ENCODE measurements at regions not wholly inside any gene's neighbourhood (a gene's known extent, or its start where the extent isn't known, plus 50 kb on each side); places are given as distances from the start of the nearest gene placed in this dataset.
"Not testable (repeated sequence)": the region's sequence is repeated elsewhere in the genome, so short reads cannot be mapped to it uniquely, and the experiment has no call there.

DNA sequence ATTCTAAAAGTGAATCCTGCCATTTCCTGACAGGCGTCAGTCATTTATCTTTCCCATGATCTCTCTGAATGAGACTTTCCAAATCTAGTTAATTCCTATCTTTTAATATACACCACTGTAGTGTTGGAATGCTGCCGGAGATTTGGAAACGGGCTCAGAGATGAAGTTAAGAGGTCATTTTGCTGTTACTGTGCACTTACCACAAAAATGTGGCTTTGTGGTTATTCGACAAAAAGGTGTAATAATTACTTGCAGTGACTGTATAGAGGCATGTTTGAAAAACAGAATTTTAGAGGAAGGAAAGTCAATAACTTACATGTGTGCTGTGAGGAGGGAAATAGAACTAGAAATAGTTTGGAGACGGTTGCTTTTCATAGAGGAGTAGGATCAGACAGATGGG lies 460.2 kb upstream of the BTBD3 start:
- intact Hi-C loops (cut with DNase I) = no loop called here
- no peak for DNase-seq (ENCODE audit: low spot score)

DNA sequence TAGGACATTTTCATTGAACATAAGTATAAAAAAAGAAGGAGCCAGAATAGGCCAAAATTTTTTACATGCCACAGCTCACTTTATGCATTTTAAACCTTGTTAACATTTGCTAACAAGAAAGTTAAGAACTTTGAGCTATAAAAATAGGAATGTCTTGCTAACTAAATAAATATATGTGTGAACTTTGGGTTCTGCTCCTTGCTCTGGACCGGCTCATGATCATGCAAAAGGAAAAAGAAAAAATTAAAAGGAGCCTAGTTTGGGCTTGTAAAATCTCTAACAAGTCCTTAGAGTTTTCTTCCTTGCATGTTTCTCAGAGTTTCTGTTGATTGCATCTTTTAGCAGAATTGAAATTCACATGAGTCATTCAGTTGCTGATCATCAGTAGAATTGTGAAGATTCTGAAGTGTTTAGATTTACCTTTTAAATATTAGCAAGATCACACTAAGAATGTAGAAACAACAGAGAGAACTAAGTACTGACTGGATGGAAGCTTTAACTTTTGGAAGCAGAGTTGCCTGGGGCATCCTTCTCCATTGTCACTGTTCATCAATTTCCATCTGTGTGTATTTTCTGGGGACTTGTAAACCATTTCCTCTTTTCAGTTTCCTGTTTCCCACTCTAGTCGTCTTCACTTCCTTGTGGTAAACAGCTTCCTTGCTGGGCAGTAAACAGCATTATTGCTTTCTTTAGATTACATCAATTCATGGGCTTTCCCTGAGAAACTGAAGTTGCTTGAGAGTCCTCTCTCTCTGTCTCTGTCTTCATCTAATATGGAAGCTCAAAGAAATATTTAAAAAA lies 458.4 kb upstream of the BTBD3 start:
- intact Hi-C loops (cut with DNase I) = no loop called here
- DNase-seq (ENCODE audit: low spot score) = no peak

DNA sequence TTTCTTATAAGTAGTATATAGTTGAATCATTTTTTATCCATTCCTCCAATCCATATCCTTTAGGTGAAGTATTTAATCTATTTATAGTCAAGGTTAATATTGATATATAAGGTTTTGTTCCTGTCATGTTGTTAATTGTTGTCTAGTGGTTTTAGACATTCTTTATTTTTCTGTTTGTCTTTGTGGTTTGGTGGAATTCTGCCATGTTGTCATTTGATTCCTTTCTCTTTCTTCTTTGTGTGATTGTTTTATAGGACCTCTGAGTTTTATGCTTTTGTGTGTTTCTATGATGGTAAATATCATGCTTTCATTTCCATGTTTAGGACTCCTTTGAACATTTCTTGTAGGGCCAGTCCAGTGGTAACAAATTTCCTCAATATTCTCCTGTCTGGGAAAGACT lies 450.3 kb upstream of the BTBD3 start:
- no peak for DNase-seq (ENCODE audit: low spot score)
- intact Hi-C loops (cut with DNase I) = no loop called here

DNA sequence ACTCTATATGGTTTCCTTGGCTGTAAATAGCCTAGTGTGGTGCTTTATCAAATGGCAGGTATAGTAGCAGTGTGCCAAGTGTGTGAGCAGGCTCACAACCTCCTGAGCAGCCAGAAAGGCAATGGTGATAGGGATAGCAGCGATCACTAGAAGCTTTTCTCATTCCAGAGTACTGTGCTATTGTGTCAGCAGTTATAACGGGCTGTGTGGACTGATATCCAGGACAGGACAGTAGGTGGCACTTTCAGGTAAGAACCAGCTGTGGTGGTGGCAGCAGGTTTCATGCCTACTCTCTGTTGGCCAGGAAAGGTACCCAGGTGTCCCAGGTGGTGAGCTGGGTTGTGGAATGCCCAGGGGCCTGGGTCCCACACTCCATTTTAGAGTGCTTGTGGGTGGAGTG lies 448.8 kb upstream of the BTBD3 start:
- no peak for DNase-seq (ENCODE audit: low spot score)
- intact Hi-C loops (cut with DNase I) = no loop called here

DNA sequence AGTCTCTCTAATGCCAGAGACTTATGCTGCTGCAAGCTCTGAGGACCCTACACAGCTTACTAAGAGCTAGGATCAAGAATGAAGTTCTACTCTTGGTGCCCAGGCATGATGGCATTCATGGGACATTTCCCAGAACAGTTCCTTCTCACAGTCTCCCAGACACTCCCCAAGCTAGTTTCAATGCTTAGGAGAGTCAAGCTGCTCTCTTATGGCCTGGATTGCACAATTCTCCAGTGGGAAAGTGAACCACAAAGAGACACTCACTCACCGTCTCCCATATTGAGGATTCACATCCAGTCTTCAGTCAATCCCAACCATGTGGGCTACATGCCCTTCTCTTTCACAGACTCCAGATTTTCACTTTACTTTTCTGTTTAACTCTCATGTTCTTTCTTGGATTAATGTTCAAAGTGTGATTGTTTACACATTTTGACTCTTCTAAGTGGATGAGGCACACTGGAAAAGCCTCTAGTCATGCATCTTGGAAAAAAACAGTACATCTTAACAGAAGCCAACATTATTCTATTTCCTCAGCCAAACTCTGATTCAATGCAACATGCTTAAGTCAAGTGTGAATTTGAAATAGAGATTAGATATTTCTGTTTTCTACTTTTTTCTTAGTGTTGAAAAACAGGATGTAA lies 447.8 kb upstream of the BTBD3 start:
- intact Hi-C loops (cut with DNase I) = no loop called here

DNA sequence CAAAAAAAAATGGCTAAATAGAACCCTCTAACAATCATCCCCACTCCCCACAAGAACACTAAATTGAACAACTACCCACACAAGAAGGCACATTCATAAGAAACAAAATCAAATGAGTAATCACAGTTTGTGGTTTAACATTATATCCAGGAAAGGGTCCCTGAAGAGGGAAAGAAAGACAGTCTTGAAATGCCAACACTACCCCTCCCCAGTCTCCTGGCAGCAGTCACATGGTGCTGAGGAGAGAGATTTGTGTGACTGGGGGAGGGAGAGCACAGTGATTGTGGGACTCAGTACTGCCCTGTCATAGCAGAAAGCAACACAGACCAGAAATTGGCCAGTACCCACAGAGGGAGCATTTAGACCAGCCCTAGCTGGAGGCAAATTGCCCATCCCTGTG lies 443.7 kb upstream of the BTBD3 start:
- intact Hi-C loops (cut with DNase I) = no loop called here
- no peak for DNase-seq (ENCODE audit: low spot score)

More for the DNA sequence above, 447.8 kb upstream of the BTBD3 start:
- no peak for DNase-seq (ENCODE audit: low spot score)

DNA sequence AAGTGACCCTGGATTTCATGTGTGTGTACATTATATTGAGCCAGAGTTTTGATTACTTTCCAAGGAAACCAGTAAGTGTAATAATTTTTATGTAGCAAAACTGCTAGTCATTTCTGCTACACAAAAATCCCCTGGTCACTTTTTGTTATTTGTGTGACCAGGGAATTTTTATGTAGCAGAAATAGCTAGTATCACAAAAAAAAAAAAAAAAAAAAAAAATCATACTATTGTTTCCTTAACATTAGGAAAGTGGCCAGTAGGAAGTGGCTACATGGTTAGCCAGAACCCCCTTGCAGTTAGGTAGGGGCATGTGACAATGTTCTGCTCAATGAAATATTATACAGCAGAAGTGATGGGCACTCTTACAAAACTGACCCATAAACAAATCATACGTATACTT lies 434.0 kb upstream of the BTBD3 start:
- DNase-seq (ENCODE audit: low spot score) = no peak
- intact Hi-C loops (cut with DNase I) = no loop called here

DNA sequence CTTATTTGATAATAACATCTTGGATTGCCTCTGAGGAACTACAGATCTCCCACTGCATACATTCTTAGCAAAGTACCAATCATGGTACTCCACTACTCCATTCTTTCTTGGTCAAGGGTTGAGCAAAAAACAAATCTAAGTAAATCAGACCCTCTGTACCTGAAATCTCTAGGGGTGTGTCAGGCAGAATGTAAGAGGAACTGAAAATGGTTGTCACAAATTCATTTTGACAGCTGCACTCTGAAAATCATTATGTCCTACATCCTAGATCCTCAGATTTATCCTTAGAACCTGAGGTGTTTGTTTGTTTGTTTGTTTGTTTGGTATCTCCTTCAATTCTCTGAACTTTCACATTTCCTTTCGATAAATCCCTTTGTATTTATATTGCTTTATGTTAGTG lies 433.2 kb upstream of the BTBD3 start:
- intact Hi-C loops (cut with DNase I) = no loop called here
- DNase-seq (ENCODE audit: low spot score) = no peak

DNA sequence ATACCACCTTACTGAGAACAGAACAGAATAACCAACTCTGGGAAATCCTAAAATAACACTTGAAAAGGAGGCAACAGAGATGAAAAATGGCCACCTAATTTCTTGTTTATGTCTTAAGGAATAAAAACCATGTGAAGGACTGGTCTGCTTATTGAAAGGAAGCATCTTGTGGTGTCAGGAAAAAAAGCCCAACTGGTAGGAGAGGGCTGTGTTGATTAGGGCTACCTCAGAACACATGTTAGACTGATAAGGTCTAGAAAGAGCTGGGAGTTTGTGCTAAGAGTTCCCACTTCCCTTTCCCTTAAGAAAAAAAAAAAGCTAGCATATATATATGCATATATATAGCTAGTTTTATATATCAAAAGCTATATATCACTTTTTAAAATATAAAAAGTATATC lies 425.3 kb upstream of the BTBD3 start:
- intact Hi-C loops (cut with DNase I) = no loop called here
- no peak for DNase-seq (ENCODE audit: low spot score)

DNA sequence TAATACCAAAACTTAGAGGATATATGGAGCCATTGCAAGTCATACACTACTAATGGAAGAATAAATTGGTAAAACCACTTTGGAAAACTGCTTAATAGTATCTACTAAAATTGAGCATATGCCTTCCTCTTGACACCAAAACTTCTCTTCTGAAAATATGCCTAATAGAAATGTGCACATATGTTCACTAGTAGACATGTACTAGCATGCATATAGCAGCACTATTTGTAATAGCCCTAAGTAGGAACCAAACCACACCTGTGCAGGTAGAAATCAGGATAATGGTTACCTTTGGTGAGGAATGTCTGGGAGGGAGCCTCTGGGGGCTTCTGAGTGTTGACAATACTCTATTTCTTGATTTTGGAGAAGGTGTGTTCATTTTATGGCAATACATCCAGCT lies 424.8 kb upstream of the BTBD3 start:
- DNase-seq (ENCODE audit: low spot score) = no peak
- intact Hi-C loops (cut with DNase I) = no loop called here

DNA sequence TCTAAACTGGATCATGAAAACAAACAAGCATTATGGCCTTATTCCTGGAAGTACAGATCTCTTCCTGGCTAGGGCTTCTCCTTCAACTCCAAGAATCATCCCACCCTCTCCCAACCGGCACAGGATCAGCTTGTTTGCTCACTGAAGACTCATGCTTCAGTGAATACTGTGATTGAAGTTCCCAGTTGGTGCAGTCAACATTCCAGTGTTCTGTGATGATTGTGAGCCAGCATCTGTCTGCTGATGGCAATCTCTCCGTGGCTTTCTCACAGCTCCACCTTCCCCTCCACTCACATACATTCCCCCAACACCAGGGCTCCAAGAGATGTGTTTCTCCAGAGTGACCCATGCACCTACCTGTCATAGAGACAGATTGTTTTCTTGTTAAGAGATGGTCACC lies 421.3 kb upstream of the BTBD3 start:
- DNase-seq (ENCODE audit: low spot score) = no peak
- intact Hi-C loops (cut with DNase I) = no loop called here

DNA sequence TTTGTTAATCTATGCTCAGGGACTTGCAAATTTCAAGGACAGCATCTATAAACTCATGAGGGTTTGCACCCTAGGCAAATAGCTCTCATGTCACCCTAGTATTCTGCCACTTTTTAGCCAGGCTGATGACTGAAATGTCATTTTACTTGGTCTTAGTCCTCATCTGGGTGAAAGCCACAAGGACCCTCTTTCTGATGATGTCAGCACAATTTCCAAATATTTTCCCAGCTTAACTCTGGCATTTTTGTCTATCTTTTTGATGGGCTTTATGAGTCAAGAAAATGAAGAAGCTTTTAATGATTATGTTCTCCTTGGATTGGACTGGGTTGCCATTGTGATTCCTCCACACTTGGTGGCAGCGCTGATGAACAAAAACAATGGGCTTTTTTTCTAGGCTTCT lies 420.1 kb upstream of the BTBD3 start:
- DNase-seq (ENCODE audit: low spot score) = no peak
- intact Hi-C loops (cut with DNase I) = no loop called here

DNA sequence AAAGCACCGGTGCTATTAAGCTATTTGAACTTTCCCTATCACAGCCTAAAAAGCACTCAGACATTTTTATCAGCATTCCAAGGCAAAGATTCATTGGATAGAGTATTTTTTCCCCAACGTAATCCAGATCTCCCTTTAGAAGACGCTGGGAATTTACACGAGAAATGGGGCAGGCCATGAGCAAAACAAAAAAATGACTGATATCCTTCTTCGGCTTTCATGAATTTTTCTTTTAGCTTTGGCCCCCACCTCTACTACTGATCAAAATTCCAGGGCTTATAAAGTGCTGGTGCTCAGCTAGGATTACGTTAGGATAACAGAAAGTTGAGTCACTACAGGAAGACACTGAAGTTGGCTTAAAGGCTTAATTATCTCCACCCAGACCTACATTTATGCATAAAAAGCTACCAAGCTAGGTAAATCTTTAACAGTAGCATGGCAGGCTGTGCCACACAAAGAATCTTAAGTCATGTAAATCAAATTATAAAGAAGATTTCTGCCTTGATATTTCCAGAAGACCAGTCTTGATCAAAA lies 418.5 kb upstream of the BTBD3 start:
- no peak for DNase-seq (ENCODE audit: low spot score)
- intact Hi-C loops (cut with DNase I) = no loop called here

DNA sequence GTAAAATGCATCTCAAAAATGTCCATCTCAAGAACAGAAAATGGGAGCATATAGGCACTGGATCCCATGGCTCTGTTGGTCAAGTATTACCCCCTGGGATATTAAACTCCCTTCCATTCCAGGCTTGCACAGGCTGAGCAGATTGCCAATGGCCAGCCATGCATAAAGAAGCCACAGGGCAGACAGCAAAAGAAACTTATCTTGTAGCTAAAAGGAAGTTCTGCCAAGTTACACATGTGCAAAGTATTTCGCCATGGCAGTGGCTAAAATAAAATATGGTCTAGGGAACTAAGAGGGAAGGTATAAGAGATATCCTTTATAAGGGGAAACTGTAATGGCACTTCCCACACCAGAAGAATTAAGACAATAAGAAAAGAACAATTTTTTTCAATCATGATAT lies 415.6 kb upstream of the BTBD3 start:
- no peak for DNase-seq (ENCODE audit: low spot score)
- intact Hi-C loops (cut with DNase I) = no loop called here

DNA sequence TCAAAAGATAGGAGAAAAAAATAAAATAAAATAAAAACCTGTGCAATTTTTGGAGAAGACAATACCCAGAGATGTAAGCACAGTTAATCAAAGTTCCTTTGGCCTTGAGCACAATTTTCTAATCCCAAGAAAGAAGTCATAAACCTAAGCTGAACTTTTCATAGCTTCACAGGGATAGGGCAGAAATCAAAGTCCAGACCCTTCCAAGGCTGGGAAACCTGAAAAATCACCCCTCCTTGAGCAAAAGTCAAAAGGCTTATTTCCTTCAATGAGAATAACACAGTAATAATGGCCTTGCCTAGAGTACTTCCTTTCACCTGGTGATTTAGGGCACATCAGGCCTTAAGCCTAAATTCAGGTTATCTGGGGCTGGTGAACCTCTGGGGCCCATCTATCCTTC lies 415.0 kb upstream of the BTBD3 start:
- no peak for DNase-seq (ENCODE audit: low spot score)
- intact Hi-C loops (cut with DNase I) = no loop called here

DNA sequence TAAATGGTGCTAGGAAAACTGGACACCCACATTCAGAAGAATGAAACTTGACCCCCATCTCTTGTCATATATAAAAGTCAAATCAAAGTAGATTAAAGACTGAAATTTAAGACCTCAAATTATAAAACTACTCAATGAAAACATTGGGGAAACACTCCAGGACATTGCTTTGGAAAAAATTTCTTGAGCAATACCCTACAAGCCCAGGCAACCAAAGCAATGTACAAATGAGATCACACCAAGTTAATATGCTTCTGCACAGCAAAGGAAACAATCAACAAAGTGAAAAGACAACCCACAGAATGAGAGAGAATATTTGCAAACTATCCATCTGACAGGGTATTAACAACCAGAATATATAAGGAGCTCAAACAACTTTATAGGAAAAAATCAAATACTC lies 407.9 kb upstream of the BTBD3 start:
- intact Hi-C loops (cut with DNase I) = no loop called here
- no peak for DNase-seq (ENCODE audit: low spot score)

DNA sequence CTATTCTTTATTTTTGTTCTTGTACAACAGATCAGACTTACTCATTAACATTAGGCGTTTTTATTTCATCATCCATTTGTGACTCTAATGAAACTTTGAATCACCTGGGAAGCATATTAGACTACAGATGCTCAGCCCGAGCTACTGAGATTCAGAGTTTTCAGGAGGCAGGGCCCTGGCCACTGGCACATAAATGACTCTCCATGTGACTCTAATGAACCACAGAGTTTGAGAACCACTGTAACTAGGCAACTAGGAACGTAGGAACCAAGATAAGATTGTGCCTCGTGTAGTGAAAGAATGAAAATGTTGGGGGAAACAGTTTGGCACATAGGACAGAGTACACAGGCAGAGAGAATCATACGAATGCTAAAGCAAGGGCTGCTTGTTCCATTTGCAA lies 405.9 kb upstream of the BTBD3 start:
- no peak for DNase-seq (ENCODE audit: low spot score)

DNA sequence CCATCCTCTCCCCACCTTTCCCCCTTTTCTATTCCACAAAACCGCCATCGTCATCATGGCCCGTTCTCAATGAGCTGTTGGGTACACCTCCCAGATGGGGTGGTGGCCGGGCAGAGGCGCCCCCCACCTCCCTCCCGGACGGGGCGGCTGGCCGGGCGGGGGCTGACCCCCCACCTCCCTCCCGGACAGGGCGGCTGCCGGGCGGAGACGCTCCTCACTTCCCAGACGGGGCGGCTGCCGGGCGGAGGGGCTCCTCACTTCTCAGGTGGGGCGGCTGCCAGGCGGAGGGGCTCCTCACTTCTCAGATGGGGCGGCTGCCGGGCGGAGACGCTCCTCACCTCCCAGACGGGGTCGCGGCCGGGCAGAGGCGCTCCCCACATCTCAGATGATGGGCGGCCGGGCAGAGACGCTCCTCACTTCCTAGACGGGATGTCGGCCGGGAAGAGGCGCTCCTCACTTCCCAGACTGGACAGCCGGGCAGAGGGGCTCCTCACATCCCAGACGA lies 404.4 kb upstream of the BTBD3 start:
- intact Hi-C loops (cut with DNase I); DNase-seq (ENCODE audit: low spot score): not testable (repeated sequence)

More for the DNA sequence above, 405.9 kb upstream of the BTBD3 start:
- intact Hi-C loops (cut with DNase I) = no loop called here

DNA sequence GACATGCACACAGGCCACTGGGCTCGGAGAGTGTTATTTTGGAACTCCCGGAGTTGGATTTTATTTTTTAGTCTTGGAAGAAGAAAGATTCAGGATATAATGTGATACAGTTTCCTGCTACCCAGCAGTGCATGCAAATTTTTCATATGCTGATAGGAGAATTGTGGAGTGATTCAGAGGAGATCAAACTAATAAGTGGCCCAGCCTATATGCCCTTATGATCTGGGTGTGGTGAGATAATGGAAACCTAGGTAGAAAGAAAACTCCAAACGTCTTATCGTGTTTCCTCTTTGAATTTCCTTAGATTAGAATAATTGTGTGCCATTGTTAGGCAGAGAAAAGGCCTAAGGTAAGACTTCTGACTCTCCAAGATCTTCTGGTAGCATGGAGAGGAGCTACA lies 401.2 kb upstream of the BTBD3 start:
- DNase-seq (ENCODE audit: low spot score) = no peak
- intact Hi-C loops (cut with DNase I) = no loop called here

DNA sequence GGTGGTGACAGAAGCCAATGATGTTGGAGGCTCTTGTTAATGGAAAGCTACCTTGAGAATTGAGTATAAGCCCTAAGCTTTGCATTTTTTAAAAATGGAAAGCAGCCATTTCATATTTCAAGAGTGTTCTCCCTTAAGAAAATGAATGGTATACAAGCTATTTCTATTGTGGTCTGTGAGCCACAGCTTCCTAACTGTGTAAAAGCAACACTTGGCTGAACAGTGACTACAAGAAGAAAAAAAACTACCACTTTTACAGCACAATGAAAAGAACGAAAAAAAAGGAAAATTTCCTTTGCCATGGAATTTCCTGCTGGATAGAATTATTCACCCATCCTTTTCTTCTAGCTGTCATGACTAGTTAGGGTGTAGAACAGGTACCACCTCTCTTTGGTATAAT lies 397.1 kb upstream of the BTBD3 start:
- intact Hi-C loops (cut with DNase I) = no loop called here
- no peak for DNase-seq (ENCODE audit: low spot score)

Data from cardiac septum (tissue), 1 donor.